ENCODE measurements at regions not wholly inside any gene's neighbourhood (a gene's known extent, or its start where the extent isn't known, plus 50 kb on each side); places are given as distances from the start of the nearest gene placed in this dataset.

- TF ChIP-seq CTCF (IDR thresholded peaks at IDR 0.05; ENCODE audit: borderline replicate concordance, extremely low read depth, low read length, poor library complexity, severe bottlenecking) (no peak), EZH2 (IDR thresholded peaks at IDR 0.05; ENCODE audit: borderline replicate concordance, low read depth, low read length, severe bottlenecking) (no peak)
Measured at GRCh38 chr16:87216841-87217275, 100.3 kb downstream of the C16orf95 start.
